ENCODE measurements at regions not wholly inside any gene's neighbourhood (a gene's known extent, or its start where the extent isn't known, plus 50 kb on each side); places are given as distances from the start of the nearest gene placed in this dataset.
"Not testable (repeated sequence)": the region's sequence is repeated elsewhere in the genome, so short reads cannot be mapped to it uniquely, and the experiment has no call there.

- Histone ChIP-seq H4K20me1 (no peaks in the 10 kb centered on the region), H3K9ac (no peak overlapping the region), H3K4me3 (no peak overlapping the region), H3K4me2 (peak overlapping the region in 10 of 11 experiments; percentile 12 to 75 (median 62); a peak in 13 of 22 replicates), H3K27ac (no peak overlapping the region), H3K36me3 (no peaks in the 10 kb centered on the region), H3K27me3 (no peaks in the 10 kb centered on the region), H3K9me3 (replicated peaks in 1 of 11) (no peaks in the 10 kb centered on the region; a peak in 3 of 22 replicates), H3K4me1 (peaks cover 8 to 53% (median 25%) of the 10 kb centered on the region in 10 experiments; a peak in 19 of 20 replicates)
- no peak for TF ChIP-seq Cebpa-rat (IDR thresholded peaks at IDR 0.05)
Observed at GRCh38 chr14:106302661-106303060, 776.3 kb downstream of the TMEM121 start.

GRCh38 chr14:106304271-106304670, 777.9 kb downstream of the TMEM121 start:
- peaks cover 0 to 5% (median 0%) of the 10 kb centered on the region in 11 experiments; a peak in 3 of 22 replicates for H3K9me3 ChIP-seq (replicated peaks in 1 of 11)
- H3K27ac ChIP-seq = no peak overlapping the region
- H3K9ac ChIP-seq = no peak overlapping the region
- no peaks in the 10 kb centered on the region for H3K27me3 ChIP-seq
- no peak for TF ChIP-seq Cebpa-rat (IDR thresholded peaks at IDR 0.05)
- H4K20me1 ChIP-seq = no peaks in the 10 kb centered on the region
- no peak overlapping the region for H3K4me3 ChIP-seq
- peak overlapping the region in 3 of 11 experiments; percentile 10 to 43 (median 26); a peak in 6 of 22 replicates for H3K4me2 ChIP-seq
- peaks cover 8 to 52% (median 26%) of the 10 kb centered on the region in 10 experiments; a peak in 19 of 20 replicates for H3K4me1 ChIP-seq
- no peaks in the 10 kb centered on the region for H3K36me3 ChIP-seq

GRCh38 chr14:106308839-106309389, 782.5 kb downstream of the TMEM121 start:
- Histone ChIP-seq H3K4me3 (no peak overlapping the region), H3K4me2 (peak overlapping the region in 5 of 11 experiments; percentile 13 to 42 (median 28); a peak in 7 of 22 replicates), H3K9me3 (replicated peaks in 1 of 11) (peaks cover 0 to 5% (median 0%) of the 10 kb centered on the region in 11 experiments; a peak in 3 of 22 replicates), H3K27ac (peak overlapping the region in 2 of 11 experiments; percentile 18 to 27; a peak in 2 of 22 replicates), H4K20me1 (no peaks in the 10 kb centered on the region), H3K4me1 (peaks cover 0 to 36% (median 10%) of the 10 kb centered on the region in 10 experiments; a peak in 10 of 20 replicates), H3K36me3 (no peaks in the 10 kb centered on the region), H3K9ac (no peak overlapping the region), H3K27me3 (no peaks in the 10 kb centered on the region)
- TF ChIP-seq Cebpa-rat (IDR thresholded peaks at IDR 0.05) = no peak

- no peaks in the 10 kb centered on the region for H3K36me3 ChIP-seq
- peaks cover 0 to 35% (median 11%) of the 10 kb centered on the region in 10 experiments; a peak in 11 of 20 replicates for H3K4me1 ChIP-seq
- no peak for TF ChIP-seq Cebpa-rat (IDR thresholded peaks at IDR 0.05)
- no peak overlapping the region for H3K4me3 ChIP-seq
- peak overlapping the region in 2 of 11 experiments; percentile 18 to 27; a peak in 2 of 22 replicates for H3K27ac ChIP-seq
- peaks cover 0 to 5% (median 0%) of the 10 kb centered on the region in 11 experiments; a peak in 3 of 22 replicates for H3K9me3 ChIP-seq (replicated peaks in 1 of 11)
- H3K4me2 ChIP-seq = peak overlapping the region in 5 of 11 experiments; percentile 13 to 42 (median 28); a peak in 8 of 22 replicates
- no peak overlapping the region for H3K9ac ChIP-seq
- H3K27me3 ChIP-seq = no peaks in the 10 kb centered on the region
- no peaks in the 10 kb centered on the region for H4K20me1 ChIP-seq
Observed at GRCh38 chr14:106309423-106309822, 783.0 kb downstream of the TMEM121 start.

- H3K4me3 ChIP-seq = no peak overlapping the region
- no peak overlapping the region for H3K9ac ChIP-seq
- H3K9me3 ChIP-seq (replicated peaks in 1 of 11) = peaks cover 0 to 15% (median 9%) of the 10 kb centered on the region in 11 experiments; a peak in 10 of 22 replicates
- H3K36me3 ChIP-seq = no peaks in the 10 kb centered on the region
- peaks cover 14 to 52% (median 27%) of the 10 kb centered on the region in 10 experiments for H3K4me1 ChIP-seq
- no peaks in the 10 kb centered on the region for H4K20me1 ChIP-seq
- peak overlapping the region in 3 of 11 experiments; percentile 31 to 44 (median 33); a peak in 5 of 22 replicates for H3K4me2 ChIP-seq
- no peaks in the 10 kb centered on the region for H3K27me3 ChIP-seq
- no peak for TF ChIP-seq Cebpa-rat (IDR thresholded peaks at IDR 0.05)
- no peak overlapping the region for H3K27ac ChIP-seq
Observed at GRCh38 chr14:106315436-106315835, 789.1 kb downstream of the TMEM121 start.

GRCh38 chr14:106317593-106317992, 791.2 kb downstream of the TMEM121 start:
- peak overlapping the region in 10 of 11 experiments; percentile 16 to 82 (median 66); a peak in 18 of 22 replicates for H3K4me2 ChIP-seq

GRCh38 chr14:106318700-106319099, 792.3 kb downstream of the TMEM121 start:
- H3K4me1 ChIP-seq = peaks cover 14 to 36% (median 24%) of the 10 kb centered on the region in 10 experiments
- no peaks in the 10 kb centered on the region for H3K36me3 ChIP-seq
- H3K4me3 ChIP-seq = no peak overlapping the region
- no peak overlapping the region for H3K9ac ChIP-seq
- H4K20me1 ChIP-seq = no peaks in the 10 kb centered on the region
- peak overlapping the region in 5 of 11 experiments; percentile 64 to 76 (median 69); a peak in 7 of 22 replicates for H3K4me2 ChIP-seq
- no peak overlapping the region for H3K27ac ChIP-seq
- no peak for TF ChIP-seq Cebpa-rat (IDR thresholded peaks at IDR 0.05)
- no peaks in the 10 kb centered on the region for H3K27me3 ChIP-seq
- H3K9me3 ChIP-seq (replicated peaks in 1 of 11) = peaks cover 0 to 15% (median 9%) of the 10 kb centered on the region in 11 experiments; a peak in 10 of 22 replicates

More at GRCh38 chr14:106317593-106317992, 791.2 kb downstream of the TMEM121 start:
- H3K27me3 ChIP-seq = no peaks in the 10 kb centered on the region
- H3K9me3 ChIP-seq (replicated peaks in 1 of 11) = peaks cover 0 to 15% (median 9%) of the 10 kb centered on the region in 11 experiments; a peak in 10 of 22 replicates
- H3K36me3 ChIP-seq = no peaks in the 10 kb centered on the region
- H4K20me1 ChIP-seq = no peaks in the 10 kb centered on the region
- H3K4me1 ChIP-seq = peaks cover 14 to 42% (median 24%) of the 10 kb centered on the region in 10 experiments
- peak overlapping the region in 1 of 10 experiments; percentile 27; a peak in 1 of 20 replicates for H3K4me3 ChIP-seq
- H3K9ac ChIP-seq = no peak overlapping the region
- H3K27ac ChIP-seq = peak overlapping the region in 4 of 11 experiments; percentile 34 to 66 (median 48); a peak in 5 of 22 replicates
- TF ChIP-seq Cebpa-rat (IDR thresholded peaks at IDR 0.05) = no peak

- H3K36me3 ChIP-seq, H3K27me3 ChIP-seq, H3K27ac ChIP-seq: not testable (repeated sequence)
Observed at GRCh38 chr14:106323970-106324369, 797.6 kb downstream of the TMEM121 start.

GRCh38 chr14:106327234-106327633, 800.9 kb downstream of the TMEM121 start:
- no peaks in the 10 kb centered on the region for H4K20me1 ChIP-seq
- no peaks in the 10 kb centered on the region for H3K27me3 ChIP-seq
- H3K9me3 ChIP-seq (replicated peaks in 1 of 11) = no peaks in the 10 kb centered on the region
- no peak for TF ChIP-seq Cebpa-rat (IDR thresholded peaks at IDR 0.05)
- no peak overlapping the region for H3K27ac ChIP-seq
- no peak overlapping the region for H3K4me3 ChIP-seq
- H3K36me3 ChIP-seq = peaks cover 0 to 3% (median 0%) of the 10 kb centered on the region in 11 experiments; a peak in 2 of 22 replicates
- H3K4me1 ChIP-seq = peaks cover 0 to 56% (median 29%) of the 10 kb centered on the region in 10 experiments; a peak in 15 of 20 replicates
- no peak overlapping the region for H3K4me2 ChIP-seq
- H3K9ac ChIP-seq = no peak overlapping the region

More at GRCh38 chr14:106323970-106324369, 797.6 kb downstream of the TMEM121 start:
- H3K9ac ChIP-seq; H3K9me3 ChIP-seq (replicated peaks in 1 of 11); H3K4me3 ChIP-seq; H4K20me1 ChIP-seq: not testable (repeated sequence)
- Histone ChIP-seq H3K4me1 (peaks cover 0 to 35% (median 10%) of the 10 kb centered on the region in 10 experiments; a peak in 11 of 20 replicates), H3K4me2 (peak overlapping the region in 4 of 11 experiments; percentile 31 to 38 (median 34); a peak in 7 of 22 replicates)

- not testable (repeated sequence) for H3K27me3 ChIP-seq; H3K36me3 ChIP-seq; H4K20me1 ChIP-seq; H3K9ac ChIP-seq; H3K4me2 ChIP-seq; H3K9me3 ChIP-seq (replicated peaks in 1 of 11); H3K27ac ChIP-seq; H3K4me3 ChIP-seq
- H3K4me1 ChIP-seq = peaks cover 0 to 57% (median 31%) of the 10 kb centered on the region in 10 experiments; a peak in 15 of 20 replicates
Observed at GRCh38 chr14:106327702-106328353, 801.4 kb downstream of the TMEM121 start.

GRCh38 chr14:106329243-106329642, 802.9 kb downstream of the TMEM121 start:
- H3K9ac ChIP-seq; H3K27me3 ChIP-seq; H3K9me3 ChIP-seq (replicated peaks in 1 of 11); H3K27ac ChIP-seq; H3K4me3 ChIP-seq; H3K36me3 ChIP-seq; H4K20me1 ChIP-seq: not testable (repeated sequence)
- H3K4me2 ChIP-seq = peak overlapping the region in 3 of 11 experiments; percentile 2 to 23 (median 16); a peak in 1 of 22 replicates
- H3K4me1 ChIP-seq = peaks cover 0 to 56% (median 40%) of the 10 kb centered on the region in 10 experiments; a peak in 15 of 20 replicates

Data from BLaER1 treated with 17β-estradiol and CSF1 and Interleukin-3, amounts not matched to agents 10 nM and 100 nM (cell line).